ENCODE measurements at regions not wholly inside any gene's neighbourhood (a gene's known extent, or its start where the extent isn't known, plus 50 kb on each side); places are given as distances from the start of the nearest gene placed in this dataset.

DNA sequence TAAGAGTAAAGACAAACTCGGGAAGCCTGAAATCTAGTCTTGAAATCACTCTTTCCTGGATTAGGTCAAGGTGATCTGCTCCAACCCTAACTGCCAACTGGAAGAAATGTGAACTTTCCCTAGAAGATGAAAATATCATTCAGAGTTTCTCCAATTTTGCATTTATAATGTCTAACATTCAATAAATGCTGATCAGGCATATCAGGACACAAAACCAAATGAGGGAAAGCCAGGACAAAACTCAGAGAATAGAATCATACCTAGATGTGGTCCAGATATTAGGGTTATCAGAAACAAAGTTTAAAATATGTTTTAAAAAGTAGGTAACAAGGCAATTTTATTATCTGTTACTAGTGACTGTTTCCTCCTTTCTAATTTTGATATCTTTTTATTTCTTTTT, 335.5 kb upstream of the MAP3K7 start:
- no peak for TF ChIP-seq CTCF (conservative IDR thresholded peaks at IDR 0.05 in 1 of 2, IDR thresholded peaks at IDR 0.05 in 1 of 2; ENCODE audit: low read depth in 1 of 2, low read length in 2 of 2)
- TF ChIP-seq EZH2 (IDR thresholded peaks at IDR 0.05; ENCODE audit: low read length, missing control alignments) = no peak

Measured in fibroblast of lung (primary cell).